ENCODE measurements at regions not wholly inside any gene's neighbourhood (a gene's known extent, or its start where the extent isn't known, plus 50 kb on each side); places are given as distances from the start of the nearest gene placed in this dataset.

- peak in 1 of 2 donors; percentile 49 for ATAC-seq
- H3K4me3 Mint-ChIP-seq = no peak overlapping the region
- H3K36me3 Mint-ChIP-seq = no peaks in the 10 kb centered on the region
- H3K27ac Mint-ChIP-seq = peak overlapping the region in 1 of 2 donors; percentile 43
- peaks cover 0 to 7% of the 10 kb centered on the region in 2 donors for H3K27me3 Mint-ChIP-seq
- peaks cover 9 to 25% of the 10 kb centered on the region in 2 donors for H3K4me1 Mint-ChIP-seq (ENCODE audit: low read depth in 2 of 2)
- H3K9me3 Mint-ChIP-seq = no peaks in the 10 kb centered on the region
- DNase-seq (ENCODE audit: low spot score) = no peak
Observed at GRCh38 chr1:87644033-87644578, 315.4 kb downstream of the LMO4 start.

DNA sequence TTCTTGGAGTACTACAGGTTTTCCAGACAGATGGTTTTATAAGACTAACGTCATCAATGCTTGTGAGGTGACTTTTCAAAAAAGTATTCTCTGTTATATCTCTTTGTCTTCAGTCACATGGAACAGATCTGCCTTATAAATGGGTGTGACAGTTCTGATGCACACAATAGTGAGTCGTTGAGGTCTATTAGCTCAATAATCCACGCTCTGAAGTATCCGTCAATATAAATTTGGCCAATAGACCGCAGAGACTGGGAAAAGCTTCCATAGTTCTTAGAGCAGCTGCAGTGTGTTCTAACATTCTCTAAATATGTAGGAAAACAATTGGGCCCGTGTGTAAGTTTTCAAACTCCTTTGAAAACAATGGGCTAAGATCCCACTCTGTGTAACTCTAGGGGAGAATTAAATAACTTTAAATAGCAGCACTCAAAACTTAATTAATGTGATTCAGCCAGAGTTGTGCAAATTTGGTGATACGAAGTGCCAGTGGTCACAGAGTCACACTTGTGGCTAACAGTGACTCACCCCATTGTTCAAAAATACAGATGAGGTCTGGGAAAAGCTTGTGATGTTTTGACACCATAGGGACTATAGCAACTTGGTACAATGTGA lies 316.0 kb downstream of the LMO4 start:
- ATAC-seq = peak; percentile 83 to 95
- peak overlapping the region in 1 of 2 donors; percentile 67 for H3K27ac Mint-ChIP-seq
- peaks cover 9 to 25% of the 10 kb centered on the region in 2 donors for H3K4me1 Mint-ChIP-seq (ENCODE audit: low read depth in 2 of 2)
- peaks cover 0 to 9% of the 10 kb centered on the region in 2 donors for H3K27me3 Mint-ChIP-seq
- no peaks in the 10 kb centered on the region for H3K36me3 Mint-ChIP-seq
- peak; percentile 61 for DNase-seq (ENCODE audit: low spot score)
- no peaks in the 10 kb centered on the region for H3K9me3 Mint-ChIP-seq
- no peak overlapping the region for H3K4me3 Mint-ChIP-seq

DNA sequence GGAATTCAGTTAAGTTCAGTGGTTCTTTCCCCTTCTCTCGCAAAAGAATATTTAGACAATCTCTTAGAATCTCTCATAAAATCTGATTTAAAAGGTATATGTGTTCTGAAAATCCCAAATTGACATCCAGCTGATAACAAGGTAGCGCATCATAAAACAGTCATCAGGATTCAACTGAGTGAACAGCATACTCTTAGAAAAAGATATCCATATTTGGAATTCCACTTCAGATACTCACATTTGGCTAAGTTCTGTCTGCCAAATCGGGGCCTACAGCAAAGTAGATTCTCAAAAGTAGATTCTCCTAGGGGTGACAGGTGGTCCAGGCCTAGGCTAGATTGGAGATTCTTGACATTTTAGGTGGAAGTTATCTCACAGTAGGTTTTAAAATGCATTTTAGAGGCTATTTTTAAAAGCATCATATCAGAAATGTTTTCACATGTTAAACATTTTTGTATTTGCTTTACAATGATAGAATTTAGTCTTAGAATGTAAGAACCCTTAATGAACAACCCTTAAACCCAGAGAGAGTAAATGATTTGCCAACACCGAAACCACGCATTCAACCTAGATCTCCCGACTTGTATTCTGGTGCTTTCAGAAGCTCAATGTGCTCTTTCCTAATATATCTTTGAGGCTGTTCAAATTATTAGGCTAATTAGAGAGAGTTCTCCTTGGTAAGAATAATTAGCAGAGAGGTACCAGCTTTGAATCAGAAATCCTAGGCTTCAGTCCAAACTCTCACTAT lies 318.9 kb downstream of the LMO4 start:
- no peaks in the 10 kb centered on the region for H3K9me3 Mint-ChIP-seq
- ATAC-seq = no peak

GRCh38 chr1:87648323-87649119 lies 319.8 kb downstream of the LMO4 start:
- Mint-ChIP-seq H3K27me3 (peaks cover 0 to 19% of the 10 kb centered on the region in 2 donors), H3K4me3 (no peak overlapping the region), H3K9me3 (no peaks in the 10 kb centered on the region), H3K27ac (peak overlapping the region in 1 of 2 donors; percentile 0), H3K36me3 (no peaks in the 10 kb centered on the region), H3K4me1 (ENCODE audit: low read depth in 2 of 2) (peaks cover 9 to 24% of the 10 kb centered on the region in 2 donors)
- no peak for DNase-seq (ENCODE audit: low spot score)
- ATAC-seq = no peak

More for the DNA sequence above, 318.9 kb downstream of the LMO4 start:
- Mint-ChIP-seq H3K27ac (peak overlapping the region in 1 of 2 donors; percentile 0), H3K4me3 (no peak overlapping the region), H3K27me3 (peaks cover 0 to 19% of the 10 kb centered on the region in 2 donors), H3K4me1 (ENCODE audit: low read depth in 2 of 2) (peaks cover 9 to 29% of the 10 kb centered on the region in 2 donors), H3K36me3 (no peaks in the 10 kb centered on the region)
- no peak for DNase-seq (ENCODE audit: low spot score)

DNA sequence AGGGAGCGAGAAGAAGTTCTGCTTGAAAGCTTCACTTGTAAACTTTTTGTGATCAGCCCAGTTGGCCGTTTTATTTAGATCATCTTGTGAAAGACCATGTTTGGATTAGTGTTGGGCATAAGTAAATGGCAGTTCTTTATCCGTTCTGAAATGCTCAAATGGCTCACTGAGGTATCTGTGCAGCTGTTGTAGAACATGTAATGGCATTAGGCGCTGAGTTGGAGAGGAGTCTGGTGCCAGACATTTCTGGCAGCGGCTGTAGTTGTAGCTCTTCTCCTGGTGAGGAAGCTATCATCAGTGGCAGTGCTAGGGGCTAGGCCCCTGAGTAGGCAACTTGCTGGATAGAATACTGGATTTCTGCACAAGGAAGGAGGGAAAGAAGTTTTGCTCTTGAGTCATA lies 321.6 kb downstream of the LMO4 start:
- no peaks in the 10 kb centered on the region for H3K9me3 Mint-ChIP-seq
- H3K27me3 Mint-ChIP-seq = peaks cover 0 to 19% of the 10 kb centered on the region in 2 donors
- peak overlapping the region in 1 of 2 donors; percentile 6 for H3K27ac Mint-ChIP-seq
- no peaks in the 10 kb centered on the region for H3K36me3 Mint-ChIP-seq
- peaks cover 3 to 13% of the 10 kb centered on the region in 2 donors for H3K4me1 Mint-ChIP-seq (ENCODE audit: low read depth in 2 of 2)
- ATAC-seq = no peak
- no peak for DNase-seq (ENCODE audit: low spot score)
- H3K4me3 Mint-ChIP-seq = no peak overlapping the region

- peaks cover 0 to 27% of the 10 kb centered on the region in 2 donors for H3K27me3 Mint-ChIP-seq
- no peak for DNase-seq (ENCODE audit: low spot score)
- no peaks in the 10 kb centered on the region for H3K36me3 Mint-ChIP-seq
- no peaks in the 10 kb centered on the region for H3K9me3 Mint-ChIP-seq
- no peak overlapping the region for H3K27ac Mint-ChIP-seq
- H3K4me1 Mint-ChIP-seq (ENCODE audit: low read depth in 2 of 2) = peaks cover 0 to 8% of the 10 kb centered on the region in 2 donors
- no peak for ATAC-seq
- no peak overlapping the region for H3K4me3 Mint-ChIP-seq
Observed at GRCh38 chr1:87652176-87652575, 323.5 kb downstream of the LMO4 start.

DNA sequence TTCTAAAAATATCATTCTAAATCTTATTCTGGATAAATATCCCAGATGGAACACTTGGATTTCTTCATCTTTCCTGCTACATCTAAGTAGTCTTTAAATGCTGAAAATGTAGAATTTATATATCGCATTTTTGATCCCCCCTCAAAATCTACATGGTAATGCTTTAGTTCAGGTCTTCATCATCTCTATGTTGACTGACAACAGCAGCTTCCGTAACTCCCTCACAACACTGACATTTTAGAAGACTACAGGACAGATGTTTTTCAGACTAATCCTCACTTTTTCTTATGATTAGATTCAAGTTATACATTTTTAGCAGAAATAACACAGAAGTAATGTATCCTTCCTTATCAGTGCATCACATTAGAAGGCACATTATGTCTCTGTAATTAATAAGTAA lies 336.5 kb downstream of the LMO4 start:
- Mint-ChIP-seq H3K36me3 (peaks cover 5% of the 10 kb centered on the region), H3K4me3 (no peak overlapping the region), H3K27ac (no peak overlapping the region), H3K4me1 (ENCODE audit: low read depth in 2 of 2) (no peaks in the 10 kb centered on the region), H3K27me3 (peaks cover 13 to 45% of the 10 kb centered on the region in 2 donors), H3K9me3 (peaks cover 11% of the 10 kb centered on the region)
- DNase-seq (ENCODE audit: low spot score) = no peak
- ATAC-seq = no peak

- no peak for DNase-seq (ENCODE audit: low spot score)
- Mint-ChIP-seq H3K27ac (no peak overlapping the region), H3K4me1 (ENCODE audit: low read depth in 2 of 2) (no peaks in the 10 kb centered on the region), H3K27me3 (peaks cover 13 to 35% of the 10 kb centered on the region in 2 donors), H3K4me3 (no peak overlapping the region), H3K9me3 (peaks cover 6% of the 10 kb centered on the region), H3K36me3 (no peaks in the 10 kb centered on the region)
- no peak for ATAC-seq
Observed at GRCh38 chr1:87666681-87667080, 338.0 kb downstream of the LMO4 start.

GRCh38 chr1:87669674-87670073 lies 341.0 kb downstream of the LMO4 start:
- H3K4me3 Mint-ChIP-seq = no peak overlapping the region
- no peaks in the 10 kb centered on the region for H3K36me3 Mint-ChIP-seq
- H3K4me1 Mint-ChIP-seq (ENCODE audit: low read depth in 2 of 2) = no peaks in the 10 kb centered on the region
- H3K9me3 Mint-ChIP-seq = peaks cover 3% of the 10 kb centered on the region
- H3K27ac Mint-ChIP-seq = no peak overlapping the region
- ATAC-seq = no peak
- peaks cover 9 to 26% of the 10 kb centered on the region in 2 donors for H3K27me3 Mint-ChIP-seq
- no peak for DNase-seq (ENCODE audit: low spot score)

DNA sequence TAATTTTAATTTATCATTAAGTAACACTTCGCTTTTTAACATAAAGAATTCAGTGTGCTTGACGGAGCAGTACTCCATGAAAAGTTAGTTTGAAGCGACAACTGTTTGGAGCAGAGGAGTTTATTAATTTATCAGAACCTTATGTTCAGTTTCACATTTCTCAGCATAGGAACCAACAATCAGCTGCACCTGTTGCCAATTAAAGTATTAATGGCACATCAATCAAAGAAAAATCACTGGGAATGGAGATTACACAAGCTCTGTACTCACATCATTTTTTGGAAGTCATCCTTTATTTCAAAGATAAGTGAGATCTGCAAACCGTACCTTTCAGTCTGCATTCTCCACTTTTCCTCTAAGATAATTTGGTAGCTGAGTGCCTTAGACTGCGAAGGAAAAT lies 344.6 kb downstream of the LMO4 start:
- DNase-seq (ENCODE audit: low spot score) = no peak
- H3K36me3 Mint-ChIP-seq = no peaks in the 10 kb centered on the region
- ATAC-seq = no peak
- no peak overlapping the region for H3K27ac Mint-ChIP-seq
- H3K4me1 Mint-ChIP-seq (ENCODE audit: low read depth in 2 of 2) = no peaks in the 10 kb centered on the region
- no peak overlapping the region for H3K4me3 Mint-ChIP-seq
- H3K27me3 Mint-ChIP-seq = peaks cover 0 to 18% of the 10 kb centered on the region in 2 donors
- H3K9me3 Mint-ChIP-seq = no peaks in the 10 kb centered on the region

DNA sequence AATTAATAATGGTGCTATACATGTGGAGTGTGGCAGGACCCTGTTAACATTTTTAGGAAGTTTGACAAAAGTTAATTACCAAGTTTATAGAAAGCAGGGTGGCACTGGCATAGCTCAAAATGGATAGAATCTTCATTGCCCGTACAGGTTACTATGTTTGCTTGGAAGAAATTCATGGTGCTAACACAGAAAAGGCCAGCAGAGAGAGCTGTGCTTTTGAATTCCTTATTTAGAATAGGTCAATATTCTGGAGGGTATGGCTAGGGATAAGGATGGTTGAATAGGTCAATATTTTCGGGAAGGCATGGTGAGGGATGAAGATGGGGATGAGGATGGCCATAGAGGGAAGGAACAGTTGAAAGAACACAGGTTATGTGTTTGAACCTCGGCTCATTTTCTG lies 345.1 kb downstream of the LMO4 start:
- H3K9me3 Mint-ChIP-seq = no peaks in the 10 kb centered on the region
- no peak for ATAC-seq
- DNase-seq (ENCODE audit: low spot score) = no peak
- peaks cover 0 to 18% of the 10 kb centered on the region in 2 donors for H3K27me3 Mint-ChIP-seq
- H3K36me3 Mint-ChIP-seq = no peaks in the 10 kb centered on the region
- H3K4me1 Mint-ChIP-seq (ENCODE audit: low read depth in 2 of 2) = no peaks in the 10 kb centered on the region
- no peak overlapping the region for H3K27ac Mint-ChIP-seq
- H3K4me3 Mint-ChIP-seq = no peak overlapping the region

- no peak overlapping the region for H3K4me3 Mint-ChIP-seq
- no peak overlapping the region for H3K27ac Mint-ChIP-seq
- H3K27me3 Mint-ChIP-seq = peaks cover 0 to 18% of the 10 kb centered on the region in 2 donors
Observed at GRCh38 chr1:87674791-87675190, 346.1 kb downstream of the LMO4 start.

DNA sequence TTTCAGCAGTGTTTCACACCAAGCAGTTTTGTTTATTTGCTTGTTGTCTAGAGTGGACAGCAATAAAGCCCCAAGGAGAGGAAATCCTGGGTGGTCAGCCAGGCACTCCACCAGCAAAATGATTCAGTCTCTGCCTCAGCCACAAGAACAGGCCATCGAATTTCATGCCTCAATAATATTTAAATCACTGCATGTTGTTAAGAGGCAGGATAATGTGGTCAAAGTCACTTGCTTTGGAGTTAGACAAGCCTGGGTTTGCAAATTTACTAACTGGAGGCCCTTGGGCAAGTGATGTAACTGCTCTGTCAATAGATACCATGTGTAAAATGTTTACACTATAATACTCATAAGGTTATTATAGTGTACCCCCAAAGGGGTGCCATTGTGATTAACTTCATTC lies 349.6 kb downstream of the LMO4 start:
- H3K36me3 Mint-ChIP-seq = no peaks in the 10 kb centered on the region
- no peaks in the 10 kb centered on the region for H3K4me1 Mint-ChIP-seq (ENCODE audit: low read depth in 2 of 2)
- H3K27ac Mint-ChIP-seq = no peak overlapping the region
- ATAC-seq (no peak), DNase-seq (ENCODE audit: low spot score) (no peak)
- H3K9me3 Mint-ChIP-seq = no peaks in the 10 kb centered on the region
- peaks cover 0 to 8% of the 10 kb centered on the region in 2 donors for H3K27me3 Mint-ChIP-seq
- H3K4me3 Mint-ChIP-seq = no peak overlapping the region

More at GRCh38 chr1:87674791-87675190, 346.1 kb downstream of the LMO4 start:
- no peak for DNase-seq (ENCODE audit: low spot score)
- no peaks in the 10 kb centered on the region for H3K9me3 Mint-ChIP-seq
- no peaks in the 10 kb centered on the region for H3K4me1 Mint-ChIP-seq (ENCODE audit: low read depth in 2 of 2)
- no peaks in the 10 kb centered on the region for H3K36me3 Mint-ChIP-seq
- ATAC-seq = no peak

Measured in natural killer cell treated with Interleukin-12 subunit alpha and Interleukin-12 subunit beta and Interleukin-15 and Interleukin-18, amount 100 ng/mL, for 72 hours (primary cell).